GM18505 (cell line): ENCODE measurements at regions not wholly inside any gene's neighbourhood (a gene's known extent, or its start where the extent isn't known, plus 50 kb on each side); places are given as distances from the start of the nearest gene placed in this dataset.

Source experiments
- ATAC-seq: cut with Tn5 transposase; IDR thresholded peaks from one replicate; pipeline ENCODE4 v1.9.1; 2021; ENCODE audit not compliant: unreplicated experiment
- POLR2A ChIP-seq: IDR thresholded peaks from 4 replicates; pipeline ENCODE4 v1.6.1; 2011; ENCODE audit warnings: borderline replicate concordance; ENCODE audit not compliant: insufficient read depth, insufficient read length; ENCODE audit errors: extremely low read depth

DNA sequence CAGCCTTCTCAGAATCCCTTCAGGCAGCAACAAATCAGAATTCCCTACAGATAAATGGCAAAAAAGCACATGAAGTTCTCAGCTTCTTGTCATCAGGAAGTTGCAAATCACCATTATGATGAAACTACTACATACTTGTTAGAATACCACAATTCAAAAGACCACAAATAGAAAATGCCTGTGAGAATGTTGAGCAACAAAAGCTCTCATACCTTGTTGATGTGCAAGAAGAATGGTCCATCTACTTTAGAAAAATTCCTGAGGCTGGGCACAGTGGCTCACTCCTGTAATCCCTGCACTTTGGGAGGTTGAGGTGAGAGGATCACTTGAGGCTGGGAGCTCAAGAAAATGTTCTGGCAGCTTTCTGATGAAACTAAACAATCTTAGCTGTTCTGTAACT lies 278.1 kb downstream of the ICE1 start:
- ATAC-seq = no peak
- TF ChIP-seq POLR2A = no peak

DNA sequence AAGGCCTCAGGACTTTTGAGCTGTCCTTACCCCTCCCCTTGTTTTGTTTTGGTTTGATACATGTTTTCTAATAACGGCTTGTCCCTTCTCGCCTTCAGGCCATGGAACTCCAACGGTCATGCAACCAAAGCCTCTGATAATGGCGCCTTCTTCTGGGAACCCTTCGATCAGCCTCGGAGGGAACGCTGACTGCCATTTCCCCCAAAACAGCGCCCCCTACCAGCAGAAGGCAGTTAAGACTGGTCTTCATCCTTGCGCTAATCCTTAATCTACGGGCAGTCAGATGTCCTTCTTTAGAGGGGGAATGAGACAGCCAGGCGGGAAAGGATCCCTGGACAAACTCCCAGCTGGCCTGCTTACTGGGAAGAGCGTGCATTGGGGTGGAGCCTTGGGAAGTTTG lies 276.6 kb downstream of the ICE1 start:
- TF ChIP-seq POLR2A = no peak
- ATAC-seq = no peak

DNA sequence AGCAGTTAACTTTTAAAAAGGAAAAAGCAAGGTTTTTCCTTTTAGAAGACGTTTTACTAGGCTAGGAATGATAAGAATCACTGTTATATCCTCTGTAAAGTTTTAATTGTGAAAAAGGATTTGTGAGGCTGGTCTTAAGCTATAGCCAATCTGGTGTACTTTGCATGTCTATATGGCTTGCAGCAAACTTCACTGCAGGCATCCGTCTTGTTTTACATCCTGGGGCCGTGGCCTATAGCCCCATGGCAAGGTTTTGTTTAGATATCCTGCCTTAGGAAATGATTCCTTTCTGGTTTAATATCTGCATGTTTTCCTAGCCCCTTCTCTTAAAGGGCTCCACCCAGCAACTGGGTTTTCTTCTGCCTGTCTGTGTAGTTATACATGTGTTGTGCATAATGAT lies 272.8 kb downstream of the ICE1 start:
- no peak for TF ChIP-seq POLR2A
- ATAC-seq = no peak

DNA sequence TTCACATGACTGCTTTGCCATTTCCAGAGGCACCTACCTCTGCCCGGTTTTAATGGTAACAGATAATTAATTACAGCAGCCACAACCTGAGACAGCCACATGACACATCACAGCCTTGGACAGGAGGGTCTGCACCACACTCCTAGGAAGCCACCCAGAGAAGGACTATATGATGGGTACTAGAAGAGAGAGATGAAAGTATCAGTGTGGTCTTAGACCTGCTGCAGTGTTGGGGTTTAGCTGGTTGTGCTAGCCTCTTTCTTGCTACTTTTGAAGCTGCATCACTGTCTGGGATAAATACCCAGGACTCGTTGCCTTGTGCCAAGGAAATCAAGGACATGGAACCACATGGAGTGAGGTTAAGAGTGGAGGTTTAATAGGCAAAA lies 266.4 kb downstream of the ICE1 start:
- TF ChIP-seq POLR2A = no peak
- no peak for ATAC-seq

DNA sequence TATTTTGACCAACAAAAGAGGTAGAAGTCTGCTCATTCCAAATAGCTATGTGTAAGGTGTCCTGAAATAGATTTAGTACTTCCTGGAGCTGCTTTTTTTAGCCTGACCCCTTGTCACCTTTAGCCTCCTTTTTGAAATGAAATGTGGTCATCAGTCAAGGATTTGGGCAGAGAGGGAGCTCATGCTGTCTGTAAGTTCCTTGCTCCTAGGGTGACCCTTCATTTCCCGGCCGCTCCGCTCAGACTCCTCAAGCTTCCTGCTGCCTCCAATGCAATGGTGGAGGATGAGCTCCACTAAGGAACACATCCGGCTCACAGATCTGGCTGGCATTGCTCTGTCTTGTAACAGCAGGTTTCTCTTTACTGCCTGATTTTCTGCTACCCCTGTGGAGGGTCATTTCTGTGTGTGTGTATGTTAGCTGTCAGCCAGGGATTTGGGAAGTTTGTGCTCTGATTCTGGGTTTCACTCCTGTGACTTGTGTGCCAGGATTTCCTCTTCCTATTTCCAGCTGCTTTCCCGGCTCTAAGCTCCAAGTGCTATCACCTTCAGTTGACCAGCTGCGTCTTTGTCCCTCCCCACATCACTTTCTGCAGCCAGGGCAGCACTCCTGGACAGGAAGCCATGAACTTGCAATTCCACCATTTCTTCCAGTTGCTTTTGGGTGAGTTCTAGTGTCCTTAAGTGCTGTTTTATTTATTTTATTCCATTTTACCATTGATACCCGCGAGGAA lies 265.9 kb downstream of the ICE1 start:
- no peak for TF ChIP-seq POLR2A
- no peak for ATAC-seq

DNA sequence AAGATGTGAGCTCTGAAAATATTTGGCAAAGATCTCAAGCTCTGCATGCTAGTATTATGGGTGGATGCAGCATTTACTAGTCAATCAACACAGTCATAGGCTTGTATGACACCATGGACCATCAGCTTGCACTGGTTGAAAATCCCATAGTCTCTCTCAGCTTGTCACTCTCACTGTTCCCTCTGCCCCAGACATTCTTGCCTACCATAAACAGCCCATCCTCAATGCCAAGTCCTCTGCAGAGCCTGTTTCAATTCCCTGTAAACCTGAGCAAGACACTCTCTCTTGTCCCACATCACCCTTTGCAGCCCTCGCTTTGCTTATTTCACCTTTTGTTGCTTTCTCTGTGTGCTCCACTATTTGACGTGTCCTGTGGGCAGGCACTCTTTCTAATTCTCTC lies 264.6 kb downstream of the ICE1 start:
- no peak for TF ChIP-seq POLR2A
- no peak for ATAC-seq

DNA sequence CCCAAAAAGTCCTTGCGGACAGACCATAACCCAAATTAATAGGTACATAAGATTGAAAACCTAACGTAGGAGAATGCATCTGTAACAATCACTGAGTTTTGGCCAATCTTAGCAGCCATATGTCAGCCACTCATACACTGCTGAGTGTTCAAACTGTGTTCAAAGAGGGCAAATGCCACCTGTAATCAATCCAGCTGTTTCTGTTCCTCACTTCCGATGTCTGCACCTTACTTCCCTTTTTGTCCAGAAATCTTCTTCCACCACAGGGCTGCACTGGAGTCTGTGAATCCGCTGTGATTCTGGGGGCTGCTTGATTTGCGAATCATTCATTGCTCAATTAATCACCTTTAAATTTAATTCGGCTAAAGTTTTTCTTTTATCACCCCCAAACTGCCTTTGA lies 263.9 kb downstream of the ICE1 start:
- no peak for ATAC-seq
- no peak for TF ChIP-seq POLR2A

DNA sequence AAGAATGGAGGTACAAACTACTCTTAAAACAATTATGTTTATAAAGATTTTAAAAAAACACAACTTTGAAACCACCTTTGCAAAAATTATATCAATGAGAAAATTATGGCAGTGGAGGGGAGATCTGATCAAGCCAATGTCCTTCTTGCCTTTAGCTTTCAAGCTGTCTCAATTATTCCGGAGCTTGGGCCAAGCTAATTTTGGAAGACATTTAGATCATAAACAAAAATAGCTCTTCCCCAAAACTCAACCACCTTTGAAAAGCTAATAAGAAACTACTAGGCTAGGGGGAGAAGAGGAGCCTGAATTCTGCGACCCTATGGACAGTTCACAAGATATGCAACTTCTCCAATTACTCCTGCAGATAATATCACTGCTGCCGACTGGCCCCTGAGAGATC lies 263.3 kb downstream of the ICE1 start:
- ATAC-seq = no peak
- TF ChIP-seq POLR2A = no peak

DNA sequence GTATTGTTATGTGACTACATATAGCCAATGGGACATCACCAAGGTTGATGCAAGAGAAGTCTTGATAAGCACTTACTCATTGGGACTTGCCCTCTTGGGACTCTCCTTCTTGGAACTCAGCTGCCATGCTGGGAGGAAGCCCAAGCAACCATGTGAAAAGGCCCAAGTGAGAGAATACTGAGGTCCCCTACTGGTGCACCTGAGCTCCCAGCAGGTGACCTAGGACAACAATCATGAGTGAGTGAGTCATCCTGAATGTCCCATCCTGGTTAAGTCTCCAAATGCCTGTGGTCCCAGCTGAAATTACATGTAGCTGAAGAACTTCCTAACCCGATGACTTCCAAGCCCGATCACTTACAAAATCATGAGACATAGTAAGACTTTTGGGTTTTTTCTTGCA lies 260.7 kb downstream of the ICE1 start:
- ATAC-seq = no peak

DNA sequence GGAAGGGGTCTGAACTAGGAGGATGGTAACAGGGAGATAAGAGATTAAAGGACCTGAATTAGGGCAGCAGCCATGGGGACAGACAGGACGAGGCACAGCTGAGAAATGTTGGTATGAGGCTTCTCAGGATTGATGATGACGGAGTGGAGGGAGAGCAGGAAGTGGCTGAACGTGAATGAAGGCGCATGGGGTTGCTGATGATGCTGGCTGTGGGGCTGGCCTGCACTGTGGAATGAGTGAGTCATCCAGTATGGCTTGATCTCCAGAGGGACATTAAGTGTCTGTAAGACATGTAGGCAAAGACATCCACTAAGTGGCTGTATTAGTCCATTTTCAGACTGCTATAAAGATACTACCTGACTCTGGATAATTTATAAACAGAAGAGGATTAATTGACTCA lies 256.4 kb downstream of the ICE1 start:
- ATAC-seq = no peak
- no peak for TF ChIP-seq POLR2A

More for the DNA sequence above, 260.7 kb downstream of the ICE1 start:
- TF ChIP-seq POLR2A = no peak

DNA sequence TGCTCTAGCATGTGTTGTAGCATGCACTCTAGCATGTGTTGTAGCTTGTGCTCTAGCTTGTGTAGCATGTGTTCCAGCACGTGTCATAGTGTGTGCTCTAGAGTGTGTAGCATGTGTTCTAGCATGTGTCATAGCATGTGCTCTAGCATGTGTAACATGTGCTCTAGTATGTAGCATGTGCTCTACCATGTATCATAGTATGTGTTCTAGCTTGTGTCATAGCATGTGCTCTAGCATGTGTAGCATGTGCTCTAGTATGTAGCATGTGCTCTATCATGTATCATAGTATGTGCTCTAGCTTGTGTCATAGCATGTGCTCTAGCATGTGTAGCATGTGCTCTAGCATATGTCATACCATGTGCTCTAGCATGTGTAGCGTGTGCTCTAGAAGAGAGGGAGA lies 255.3 kb downstream of the ICE1 start:
- no peak for ATAC-seq
- TF ChIP-seq POLR2A = no peak

DNA sequence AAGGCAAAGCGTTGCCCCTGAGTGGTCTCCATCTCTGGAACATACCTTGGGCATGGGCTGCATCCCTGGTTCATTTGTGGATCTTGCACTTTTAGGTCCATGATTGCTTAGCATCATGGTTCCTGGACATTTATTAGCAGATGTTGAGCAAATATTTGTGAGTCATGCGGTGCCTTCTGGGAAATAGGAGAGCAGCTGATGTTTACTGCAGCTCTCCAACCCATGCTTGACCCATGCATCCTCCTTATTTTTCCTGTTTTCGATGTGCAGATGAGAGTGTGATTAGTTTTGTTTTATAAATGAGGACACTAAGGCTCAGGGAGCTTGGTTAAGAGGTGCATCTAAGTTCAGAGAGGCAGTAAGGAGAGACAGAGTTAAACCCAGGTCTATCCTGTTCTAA lies 253.7 kb downstream of the ICE1 start:
- ATAC-seq = no peak
- no peak for TF ChIP-seq POLR2A

DNA sequence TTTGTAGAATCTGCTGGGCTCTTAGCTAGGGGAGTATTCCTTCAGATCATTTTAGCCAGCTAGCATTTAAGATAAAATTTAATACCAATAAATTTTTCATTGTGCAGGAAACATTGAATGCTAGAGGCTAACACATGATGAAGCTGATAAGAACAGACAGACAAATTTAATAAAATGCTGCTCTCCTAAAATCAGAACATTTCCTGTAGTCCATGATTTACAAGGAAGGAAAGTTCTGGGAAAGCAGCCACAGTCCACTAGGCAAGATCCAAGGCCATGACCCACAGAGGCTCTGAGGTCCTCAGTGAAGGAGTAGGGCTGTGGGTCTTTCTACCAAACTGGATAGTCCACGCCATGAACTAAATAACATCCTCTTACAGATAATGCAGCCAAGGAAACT lies 253.0 kb downstream of the ICE1 start:
- no peak for TF ChIP-seq POLR2A
- ATAC-seq = no peak

DNA sequence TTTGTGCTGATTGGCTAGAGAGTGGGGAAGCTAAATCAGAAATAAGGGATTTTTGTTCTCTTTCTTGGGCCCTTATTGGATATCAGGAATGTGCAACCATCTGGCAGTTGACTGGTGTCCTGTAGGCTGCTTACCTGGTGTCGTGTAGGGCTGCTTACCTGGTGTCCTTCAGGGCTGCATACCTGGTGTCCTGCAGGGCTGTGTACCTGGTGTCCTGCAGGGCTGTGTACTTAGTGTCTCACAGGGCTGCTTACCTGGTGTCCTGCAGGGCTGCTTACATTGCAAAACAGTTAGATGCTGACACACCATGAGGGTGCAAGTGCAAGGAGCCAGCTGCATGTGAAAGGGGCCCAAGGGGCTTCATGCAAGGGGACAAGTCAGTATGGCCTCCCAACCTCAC lies 249.3 kb downstream of the ICE1 start:
- no peak for ATAC-seq
- no peak for TF ChIP-seq POLR2A

DNA sequence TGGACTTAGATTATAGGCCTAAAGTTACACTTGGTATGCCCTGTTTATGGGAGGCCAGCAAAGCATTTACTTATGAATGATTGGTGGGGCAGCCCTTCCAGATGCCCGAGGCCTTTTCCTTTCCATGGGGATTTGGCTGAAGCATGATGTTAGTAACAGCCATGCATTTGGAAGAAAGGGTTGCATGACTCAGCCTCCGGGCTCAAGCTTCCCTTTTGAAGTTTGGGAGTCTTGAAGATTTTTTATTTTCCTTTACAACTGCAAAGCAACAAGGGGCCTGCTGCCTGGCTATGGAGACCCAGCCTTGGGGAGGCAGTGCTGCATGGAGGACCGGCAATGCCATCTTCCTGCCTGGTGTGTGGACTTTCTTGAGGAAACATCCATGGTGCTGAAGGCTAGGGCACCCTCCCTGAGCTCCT lies 244.7 kb downstream of the ICE1 start:
- TF ChIP-seq POLR2A = no peak
- no peak for ATAC-seq
